IPS-NIHi7 (cell line): ENCODE measurements at regions not wholly inside any gene's neighbourhood (a gene's known extent, or its start where the extent isn't known, plus 50 kb on each side); places are given as distances from the start of the nearest gene placed in this dataset.

Experiments used
- DNase-seq: peaks from one replicate; pipeline ENCODE4 v3.0.0; 2012; ENCODE audit warnings: mixed read lengths; ENCODE audit errors: extremely low spot score

- DNase-seq: no peak
These were observed 617.1 kb downstream of the SQOR start for GRCh38 chr15:46251903-46252302.

GRCh38 chr15:46258056-46258455, 623.2 kb downstream of the SQOR start:
- no peak for DNase-seq

- DNase-seq: peak; percentile 58
These were observed 626.1 kb downstream of the SQOR start for GRCh38 chr15:46260937-46261336.

- no peak for DNase-seq
These were observed 631.0 kb downstream of the SQOR start for GRCh38 chr15:46265664-46266347.

GRCh38 chr15:46266661-46267060, 631.8 kb downstream of the SQOR start:
- DNase-seq: no peak

GRCh38 chr15:46270481-46271147, 635.8 kb downstream of the SQOR start:
- no peak for DNase-seq

GRCh38 chr15:46275701-46276100, 640.9 kb downstream of the SQOR start:
- no peak for DNase-seq

- DNase-seq: no peak
These were observed 642.6 kb downstream of the SQOR start for GRCh38 chr15:46277451-46277850.

- no peak for DNase-seq
These were observed 643.2 kb downstream of the SQOR start for GRCh38 chr15:46278062-46278461.

- no peak for DNase-seq
These were observed 643.8 kb downstream of the SQOR start for GRCh38 chr15:46278486-46279090.

GRCh38 chr15:46280762-46281542, 646.1 kb downstream of the SQOR start:
- DNase-seq: peak; percentile 34

GRCh38 chr15:46293550-46293949, 658.7 kb downstream of the SQOR start:
- peak; percentile 24 for DNase-seq

- no peak for DNase-seq
These were observed 661.2 kb downstream of the SQOR start for GRCh38 chr15:46296002-46296401.

GRCh38 chr15:46296797-46297196, 662.0 kb downstream of the SQOR start:
- no peak for DNase-seq

GRCh38 chr15:46297766-46298165, 662.9 kb downstream of the SQOR start:
- no peak for DNase-seq

- DNase-seq: no peak
These were observed 665.9 kb downstream of the SQOR start for GRCh38 chr15:46300716-46301115.

- no peak for DNase-seq
These were observed 666.5 kb downstream of the SQOR start for GRCh38 chr15:46301291-46301690.

GRCh38 chr15:46301826-46302225, 667.0 kb downstream of the SQOR start:
- DNase-seq: no peak

GRCh38 chr15:46304321-46304720, 669.5 kb downstream of the SQOR start:
- peak; percentile 63 for DNase-seq

GRCh38 chr15:46307746-46308145, 672.9 kb downstream of the SQOR start:
- DNase-seq: no peak

- DNase-seq: peak; percentile 35
These were observed 675.1 kb downstream of the SQOR start for GRCh38 chr15:46309914-46310313.

GRCh38 chr15:46312133-46312740, 677.4 kb downstream of the SQOR start:
- DNase-seq: peak; percentile 77
